Prostate gland (tissue), 2 donors: ENCODE measurements at regions not wholly inside any gene's neighbourhood (a gene's known extent, or its start where the extent isn't known, plus 50 kb on each side); places are given as distances from the start of the nearest gene placed in this dataset.
"Not testable (repeated sequence)": the region's sequence is repeated elsewhere in the genome, so short reads cannot be mapped to it uniquely, and the experiment has no call there.

Experiments
- DNase-seq: peaks from one replicate; pipeline ENCODE4 v3.0.0-alpha.2; 2019; ENCODE audit warnings: low spot score
- H3K27ac ChIP-seq, 2 donors: fragments of 200-600 bp; sonication (generic); 2 replicates each; pipeline ENCODE4 v1.5.1; 2017 to 2019
- H3K27me3 ChIP-seq: fragments of 200-600 bp; sonication (generic); replicated peaks from 2 replicates; pipeline ENCODE4 v1.5.1; 2019; ENCODE audit not compliant: insufficient read depth
- H3K36me3 ChIP-seq, 2 donors: fragments of 200-600 bp; sonication (generic); 1 replicate in 1 of 2; 2 replicates in 1 of 2; pipeline versions ENCODE4 v1.5.1 to v1.8.1; 2017 to 2019
- H3K4me1 ChIP-seq: fragments of 200-600 bp; sonication (generic); replicated peaks from 2 replicates; pipeline ENCODE4 v1.5.1; 2019
- H3K4me3 ChIP-seq, 2 donors: fragments of 200-600 bp; sonication (generic); 2 replicates each; pipeline ENCODE4 v1.5.1; 2017 to 2019
- H3K9me3 ChIP-seq: fragments of 200-600 bp; sonication (generic); 2 replicates; pipeline ENCODE4 v1.5.1; 2017
- POLR2A ChIP-seq: fragments of 450-650 bp; IDR thresholded peaks from one replicate; pipeline ENCODE4 v1.6.1; 2016; ENCODE audit warnings: antibody characterized with exemption, mild to moderate bottlenecking
- POLR2AphosphoS5 ChIP-seq: sonication (generic); formaldehyde crosslinking; IDR thresholded peaks from one replicate; pipeline ENCODE4 v1.6.1; 2017; ENCODE audit warnings: antibody characterized with exemption
- WGBS: methylation state at CpG from one replicate; pipeline ENCODE4 v1.1.5; 2018; 5-methylcytosine and 5-hydroxymethylcytosine counted together
- intact Hi-C: fragments of 100-400 bp; cut with DNase I; formaldehyde crosslinking; loops from one replicate; pipeline ENCODE4 v1.14.2; 2022
- TF ChIP-seq, protein P1 (sequence below), 4 experiments: fragments of 200-600 bp in 2 of 4; fragments of 450-650 bp in 2 of 4; sonication (generic) in 2 of 4; IDR thresholded peaks; 1 replicate in 3 of 4; 2 replicates in 1 of 4; pipeline ENCODE4 v1.5.1; 2016 to 2019; ENCODE audit warnings: antibody characterized with exemption in 4 of 4, mild to moderate bottlenecking in 2 of 4, moderate library complexity in 2 of 4

DNA sequence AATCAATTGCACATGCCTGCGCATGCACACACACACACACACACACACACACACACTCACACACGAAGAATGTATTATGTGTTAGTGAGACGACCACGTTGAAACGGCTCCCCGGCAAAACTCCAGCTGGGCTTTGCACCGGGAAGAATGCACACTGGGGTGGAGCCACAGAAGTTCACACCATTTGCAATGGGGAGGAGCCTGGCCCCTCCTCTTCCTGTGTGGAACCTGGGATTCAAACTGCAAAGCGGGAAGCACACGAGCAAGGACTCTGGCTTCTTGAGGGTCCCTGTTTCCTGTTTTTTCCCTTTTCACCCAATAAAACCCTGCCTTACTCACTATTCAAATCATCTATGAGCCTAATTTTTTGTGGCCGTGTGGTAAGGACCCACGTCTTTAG, 304.0 kb upstream of the TMEFF2 start:
- 80% methylated on average over 11 of the region's 11 CpGs for WGBS
- DNase-seq = no peak
- Histone ChIP-seq H3K36me3 (no peaks in the 10 kb centered on the region), H3K4me1 (no peaks in the 10 kb centered on the region), H3K27me3 (no peaks in the 10 kb centered on the region), H3K9me3 (no peaks in the 10 kb centered on the region), H3K27ac (no peak overlapping the region), H3K4me3 (no peak overlapping the region)
- TF ChIP-seq, protein P1, sequence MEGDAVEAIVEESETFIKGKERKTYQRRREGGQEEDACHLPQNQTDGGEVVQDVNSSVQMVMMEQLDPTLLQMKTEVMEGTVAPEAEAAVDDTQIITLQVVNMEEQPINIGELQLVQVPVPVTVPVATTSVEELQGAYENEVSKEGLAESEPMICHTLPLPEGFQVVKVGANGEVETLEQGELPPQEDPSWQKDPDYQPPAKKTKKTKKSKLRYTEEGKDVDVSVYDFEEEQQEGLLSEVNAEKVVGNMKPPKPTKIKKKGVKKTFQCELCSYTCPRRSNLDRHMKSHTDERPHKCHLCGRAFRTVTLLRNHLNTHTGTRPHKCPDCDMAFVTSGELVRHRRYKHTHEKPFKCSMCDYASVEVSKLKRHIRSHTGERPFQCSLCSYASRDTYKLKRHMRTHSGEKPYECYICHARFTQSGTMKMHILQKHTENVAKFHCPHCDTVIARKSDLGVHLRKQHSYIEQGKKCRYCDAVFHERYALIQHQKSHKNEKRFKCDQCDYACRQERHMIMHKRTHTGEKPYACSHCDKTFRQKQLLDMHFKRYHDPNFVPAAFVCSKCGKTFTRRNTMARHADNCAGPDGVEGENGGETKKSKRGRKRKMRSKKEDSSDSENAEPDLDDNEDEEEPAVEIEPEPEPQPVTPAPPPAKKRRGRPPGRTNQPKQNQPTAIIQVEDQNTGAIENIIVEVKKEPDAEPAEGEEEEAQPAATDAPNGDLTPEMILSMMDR (IDR thresholded peaks at IDR 0.05) = no peak
- TF ChIP-seq POLR2A = no peak
- no peak for TF ChIP-seq POLR2AphosphoS5
- intact Hi-C loops = no loop called here

DNA sequence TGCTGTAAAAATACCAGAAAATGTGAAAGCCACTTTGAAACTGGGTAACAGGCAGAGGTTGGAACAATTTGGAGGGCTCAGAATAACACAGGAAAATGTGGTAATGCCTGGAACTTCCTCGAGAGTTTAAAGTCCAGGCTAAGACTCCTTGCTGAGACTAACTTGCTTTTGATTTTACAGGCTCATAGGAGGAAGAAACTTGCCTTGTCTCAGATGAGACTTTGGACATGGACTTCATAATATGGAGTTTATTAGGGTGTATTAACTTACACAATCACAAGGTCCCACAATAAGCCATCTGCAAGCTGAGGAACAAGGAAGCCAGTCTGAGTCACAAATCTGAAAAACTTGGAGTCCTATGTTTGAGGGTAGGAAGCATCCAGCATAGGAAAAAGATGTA, 293.4 kb upstream of the TMEFF2 start:
- DNase-seq, H3K27me3 ChIP-seq, H3K4me3 ChIP-seq, H3K27ac ChIP-seq, intact Hi-C loops, H3K36me3 ChIP-seq, H3K4me1 ChIP-seq, H3K9me3 ChIP-seq: not testable (repeated sequence)
- WGBS = 75% methylated on average over 1 of the region's 1 CpG

DNA sequence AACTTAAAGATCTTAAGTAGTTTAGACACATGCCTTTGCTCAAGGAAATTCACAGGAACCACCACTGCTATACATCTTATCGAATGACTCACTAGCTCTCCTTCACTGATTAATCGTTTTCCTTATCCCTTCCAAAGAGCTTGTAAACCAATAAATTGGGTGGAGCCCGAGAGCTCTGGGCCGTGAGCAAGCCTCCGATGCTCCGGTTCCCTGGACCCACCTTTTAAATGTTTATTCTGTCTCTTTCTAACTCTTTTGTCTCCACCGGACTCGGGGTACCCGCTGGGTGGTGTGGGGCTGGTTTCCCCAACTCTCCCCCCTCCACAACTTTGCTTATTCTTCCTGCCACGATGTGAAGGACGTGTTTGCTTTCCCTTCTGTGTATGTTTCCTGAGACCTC, 292.9 kb upstream of the TMEFF2 start:
- no peak overlapping the region for H3K27ac ChIP-seq
- no peak for DNase-seq
- 80% methylated on average over 11 of the region's 11 CpGs for WGBS
- no peak overlapping the region for H3K4me3 ChIP-seq
- no peaks in the 10 kb centered on the region for H3K27me3 ChIP-seq
- no peaks in the 10 kb centered on the region for H3K4me1 ChIP-seq
- H3K9me3 ChIP-seq = no peaks in the 10 kb centered on the region
- intact Hi-C loops = no loop called here
- TF ChIP-seq POLR2A (no peak), POLR2AphosphoS5 (no peak)
- TF ChIP-seq, protein P1 (IDR thresholded peaks at IDR 0.05) = no peak
- no peaks in the 10 kb centered on the region for H3K36me3 ChIP-seq

DNA sequence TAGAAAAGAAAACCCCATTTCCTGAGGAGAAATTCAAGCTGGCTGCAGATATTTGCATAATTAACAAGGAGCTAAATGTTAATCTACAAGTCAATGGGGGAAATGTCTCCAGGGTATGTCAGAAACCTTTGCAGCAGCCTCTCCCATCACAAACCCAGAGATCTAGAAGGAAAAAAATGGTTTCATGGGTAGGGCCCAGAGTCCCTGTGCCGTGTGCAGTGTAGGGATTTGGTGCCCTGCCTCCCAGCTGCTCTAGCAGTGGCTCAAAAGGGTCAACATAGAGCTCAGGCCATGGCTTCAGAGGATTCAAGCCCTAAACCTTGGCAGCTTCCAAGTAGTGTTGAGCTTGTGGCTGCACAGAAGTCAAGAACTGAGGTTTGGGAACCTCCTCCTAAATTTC, 290.2 kb upstream of the TMEFF2 start:
- Histone ChIP-seq H3K4me3 (no peak overlapping the region), H3K4me1 (no peaks in the 10 kb centered on the region), H3K27me3 (no peaks in the 10 kb centered on the region), H3K9me3 (no peaks in the 10 kb centered on the region), H3K36me3 (no peaks in the 10 kb centered on the region), H3K27ac (no peak overlapping the region)
- TF ChIP-seq POLR2A = no peak
- no peak for TF ChIP-seq POLR2AphosphoS5
- TF ChIP-seq, protein P1 (IDR thresholded peaks at IDR 0.05) = no peak
- no peak for DNase-seq
- intact Hi-C loops = no loop called here
- WGBS = 55% methylated on average over 1 of the region's 1 CpG

DNA sequence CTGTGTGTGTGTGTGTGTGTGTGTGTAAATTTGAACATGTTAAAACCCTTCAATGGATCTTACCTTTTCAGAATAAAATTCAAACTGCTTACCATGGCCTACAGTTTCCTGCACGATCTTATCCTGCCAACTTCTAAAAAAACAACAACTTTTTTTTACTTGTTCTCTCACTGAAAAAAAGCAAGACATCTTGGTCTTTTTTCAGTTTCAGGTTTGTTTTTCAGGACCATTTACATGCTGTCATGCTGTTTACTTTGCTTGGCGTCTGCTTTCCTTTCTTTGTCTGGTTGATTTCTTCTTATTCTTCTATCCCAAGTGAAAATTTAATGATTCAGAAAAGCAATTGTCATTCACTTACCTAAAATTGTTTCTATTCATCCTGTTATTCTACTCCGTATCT, 286.3 kb upstream of the TMEFF2 start:
- 58% methylated on average over 3 of the region's 3 CpGs for WGBS
- Histone ChIP-seq H3K27ac (no peak overlapping the region), H3K4me3 (no peak overlapping the region), H3K27me3 (no peaks in the 10 kb centered on the region), H3K36me3 (no peaks in the 10 kb centered on the region), H3K4me1 (no peaks in the 10 kb centered on the region), H3K9me3 (no peaks in the 10 kb centered on the region)
- no peak for DNase-seq
- TF ChIP-seq POLR2AphosphoS5 (no peak), POLR2A (no peak)
- TF ChIP-seq, protein P1 (IDR thresholded peaks at IDR 0.05) = no peak
- intact Hi-C loops = no loop called here

DNA sequence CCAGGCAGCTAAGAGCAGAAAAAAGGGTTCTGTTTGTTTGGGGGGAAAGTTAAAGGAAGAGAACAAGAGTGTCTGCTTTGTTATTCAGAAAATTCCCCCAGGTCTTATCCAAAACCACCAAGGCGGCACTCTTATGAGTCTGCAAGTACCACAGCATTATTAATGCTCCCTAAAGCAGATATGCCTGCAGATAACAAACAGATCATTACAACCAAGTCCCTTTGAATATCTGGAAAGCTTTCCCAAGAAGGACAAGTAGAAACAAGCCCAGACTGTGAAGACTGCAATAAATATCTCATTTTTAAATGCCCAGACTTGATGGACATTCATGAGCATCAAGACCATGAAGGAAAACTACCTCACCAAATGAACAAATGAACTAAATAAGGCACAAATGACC, 278.6 kb upstream of the TMEFF2 start:
- 0% methylated on average over 1 of the region's 1 CpG for WGBS
- Histone ChIP-seq H3K27me3 (no peaks in the 10 kb centered on the region), H3K9me3 (no peaks in the 10 kb centered on the region), H3K36me3 (no peaks in the 10 kb centered on the region), H3K27ac (no peak overlapping the region), H3K4me1 (no peaks in the 10 kb centered on the region), H3K4me3 (no peak overlapping the region)
- DNase-seq = no peak
- intact Hi-C loops = no loop called here
- no peak for TF ChIP-seq POLR2A
- no peak for TF ChIP-seq POLR2AphosphoS5
- TF ChIP-seq, protein P1 (IDR thresholded peaks at IDR 0.05) = no peak
